Thyroid gland (tissue), 4 donors: ENCODE measurements at regions not wholly inside any gene's neighbourhood (a gene's known extent, or its start where the extent isn't known, plus 50 kb on each side); places are given as distances from the start of the nearest gene placed in this dataset.

Experiments
- DNase-seq, 2 donors: peaks; one replicate each; pipeline ENCODE4 v3.0.0-alpha.2; 2019
- H3K27ac ChIP-seq, 3 donors: fragments of 200-600 bp; sonication (generic); 1 replicate in 2 of 3; 2 replicates in 1 of 3; pipeline ENCODE4 v1.5.1; 2016 to 2019; ENCODE audit warnings: mild to moderate bottlenecking in 1 of 3, moderate library complexity in 1 of 3
- H3K27me3 ChIP-seq: fragments of 200-600 bp; sonication (generic); one replicate; pipeline ENCODE4 v1.5.1; 2019
- H3K36me3 ChIP-seq, 2 donors: fragments of 200-600 bp; sonication (generic); one replicate each; pipeline ENCODE4 v1.5.1; 2016 to 2019
- H3K4me1 ChIP-seq, 2 donors: fragments of 200-600 bp; sonication (generic); one replicate each; pipeline ENCODE4 v1.5.1; 2017 to 2019
- H3K4me3 ChIP-seq, 3 donors: fragments of 200-600 bp; sonication (generic); replicated peaks in 1 of 3; 1 replicate in 2 of 3; 2 replicates in 1 of 3; pipeline ENCODE4 v1.5.1; 2016; ENCODE audit warnings: mild to moderate bottlenecking in 1 of 3
- H3K9me3 ChIP-seq: fragments of 200-600 bp; sonication (generic); one replicate; pipeline ENCODE4 v1.5.1; 2017
- CTCF ChIP-seq, 6 experiments: fragments of 200-600 bp in 3 of 6; fragments of 450-650 bp in 3 of 6; sonication (generic) in 3 of 6; IDR thresholded peaks; one replicate each; pipeline ENCODE4 v1.5.1; 2016 to 2019; ENCODE audit warnings: antibody characterized with exemption in 6 of 6, mild to moderate bottlenecking in 2 of 6, inconsistent platforms in 1 of 6, moderate library complexity in 1 of 6
- POLR2A ChIP-seq, 2 donors: fragments of 450-650 bp; IDR thresholded peaks; one replicate each; pipeline ENCODE4 v1.6.1; 2017; ENCODE audit warnings: antibody characterized with exemption in 2 of 2, mild to moderate bottlenecking in 2 of 2, moderate library complexity in 1 of 2
- WGBS, 2 donors: methylation state at CpG; one replicate each; pipeline ENCODE4 v1.1.5; 2017; 5-methylcytosine and 5-hydroxymethylcytosine counted together
- intact Hi-C: fragments of 100-400 bp; cut with DNase I; formaldehyde crosslinking; loops from one replicate; pipeline ENCODE4 v1.15.1; 2023

- no peak for DNase-seq
- H3K9me3 ChIP-seq, result no peaks in the 10 kb centered on the region
- WGBS, 2 donors, result 91% methylated on average over 12 to 13 of the region's 13 CpGs
- H3K4me1 ChIP-seq, result no peaks in the 10 kb centered on the region
- H3K36me3 ChIP-seq, result no peaks in the 10 kb centered on the region
- intact Hi-C loops, result no loop called here
- TF ChIP-seq CTCF (IDR thresholded peaks at IDR 0.05) (no peak), POLR2A (IDR thresholded peaks at IDR 0.05) (no peak)
- H3K27ac ChIP-seq, result no peak overlapping the region
- H3K27me3 ChIP-seq, result no peaks in the 10 kb centered on the region
- no peak overlapping the region for H3K4me3 ChIP-seq
These were observed 1015.8 kb downstream of the TBC1D22A start for GRCh38 chr22:47778160-47778658.

- WGBS, 2 donors, result 33 to 67% methylated on average over 1 of the region's 1 CpG
- H3K27me3 ChIP-seq, result no peaks in the 10 kb centered on the region
- H3K4me3 ChIP-seq, result no peak overlapping the region
- no peaks in the 10 kb centered on the region for H3K9me3 ChIP-seq
- no peak overlapping the region for H3K27ac ChIP-seq
- intact Hi-C loops, result no loop called here
- no peaks in the 10 kb centered on the region for H3K4me1 ChIP-seq
- TF ChIP-seq CTCF (IDR thresholded peaks at IDR 0.05), result no peak
- TF ChIP-seq POLR2A (IDR thresholded peaks at IDR 0.05), result no peak
- DNase-seq, result no peak
- H3K36me3 ChIP-seq, result no peaks in the 10 kb centered on the region
These were observed 1015.0 kb downstream of the TBC1D22A start for GRCh38 chr22:47777426-47777825.

GRCh38 chr22:47776329-47776728 is 1013.9 kb downstream of the TBC1D22A start:
- H3K4me3 ChIP-seq, result no peak overlapping the region
- 45 to 47% methylated on average over 10 of the region's 10 CpGs for WGBS, 2 donors
- intact Hi-C loops, result no loop called here

GRCh38 chr22:47775686-47776085 is 1013.2 kb downstream of the TBC1D22A start:
- no peaks in the 10 kb centered on the region for H3K27me3 ChIP-seq
- no peaks in the 10 kb centered on the region for H3K36me3 ChIP-seq
- no peak overlapping the region for H3K4me3 ChIP-seq
- no peak overlapping the region for H3K27ac ChIP-seq
- no peak for TF ChIP-seq CTCF (IDR thresholded peaks at IDR 0.05)
- TF ChIP-seq POLR2A (IDR thresholded peaks at IDR 0.05), result no peak
- WGBS, 2 donors, result 66 to 68% methylated on average over 4 of the region's 4 CpGs
- DNase-seq, result no peak
- no peaks in the 10 kb centered on the region for H3K9me3 ChIP-seq
- intact Hi-C loops, result no loop called here
- no peaks in the 10 kb centered on the region for H3K4me1 ChIP-seq

More at GRCh38 chr22:47776329-47776728, 1013.9 kb downstream of the TBC1D22A start:
- no peaks in the 10 kb centered on the region for H3K36me3 ChIP-seq
- H3K27ac ChIP-seq, result no peak overlapping the region
- H3K27me3 ChIP-seq, result no peaks in the 10 kb centered on the region
- no peaks in the 10 kb centered on the region for H3K9me3 ChIP-seq
- no peak for DNase-seq
- H3K4me1 ChIP-seq, result no peaks in the 10 kb centered on the region
- TF ChIP-seq POLR2A (IDR thresholded peaks at IDR 0.05), result no peak
- TF ChIP-seq CTCF (IDR thresholded peaks at IDR 0.05), result no peak

GRCh38 chr22:47775191-47775590 is 1012.7 kb downstream of the TBC1D22A start:
- no peak for TF ChIP-seq POLR2A (IDR thresholded peaks at IDR 0.05)
- TF ChIP-seq CTCF (IDR thresholded peaks at IDR 0.05), result no peak
- intact Hi-C loops, result no loop called here
- no peaks in the 10 kb centered on the region for H3K4me1 ChIP-seq

More at GRCh38 chr22:47775191-47775590, 1012.7 kb downstream of the TBC1D22A start:
- DNase-seq, result no peak
- 67 to 75% methylated on average over 4 of the region's 4 CpGs for WGBS, 2 donors
- H3K9me3 ChIP-seq, result no peaks in the 10 kb centered on the region
- H3K27me3 ChIP-seq, result no peaks in the 10 kb centered on the region
- no peaks in the 10 kb centered on the region for H3K36me3 ChIP-seq
- no peak overlapping the region for H3K4me3 ChIP-seq
- no peak overlapping the region for H3K27ac ChIP-seq
